ENCODE measurements at regions not wholly inside any gene's neighbourhood (a gene's known extent, or its start where the extent isn't known, plus 50 kb on each side); places are given as distances from the start of the nearest gene placed in this dataset.
A peak's percentile ranks its signal among the peaks of the same experiment; 100 is the strongest.

DNA sequence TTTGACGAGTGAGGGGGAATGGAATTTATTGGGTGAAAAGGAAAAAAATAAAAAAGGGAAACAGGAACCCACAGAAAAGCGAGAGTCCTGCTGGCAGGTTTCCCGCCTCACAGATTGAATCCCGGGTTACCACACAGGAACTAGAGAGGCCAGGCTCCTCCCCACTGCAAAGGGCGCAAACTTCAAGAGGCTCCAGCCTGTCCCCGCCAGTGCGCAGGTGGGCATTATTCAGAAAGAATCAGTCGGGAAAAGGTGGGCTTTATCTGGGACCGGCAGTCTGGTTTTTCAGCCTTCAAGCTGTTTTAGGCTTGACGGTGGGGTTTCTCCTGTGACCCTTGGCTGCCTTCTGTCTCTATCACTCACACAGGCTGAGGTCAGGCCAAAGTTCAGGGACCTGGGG, 1496.8 kb downstream of the RPA4 start:
- no peak for DNase-seq

- no peak for DNase-seq
These were observed 1514.8 kb downstream of the RPA4 start for GRCh38 chrX:98398542-98398941.

DNA sequence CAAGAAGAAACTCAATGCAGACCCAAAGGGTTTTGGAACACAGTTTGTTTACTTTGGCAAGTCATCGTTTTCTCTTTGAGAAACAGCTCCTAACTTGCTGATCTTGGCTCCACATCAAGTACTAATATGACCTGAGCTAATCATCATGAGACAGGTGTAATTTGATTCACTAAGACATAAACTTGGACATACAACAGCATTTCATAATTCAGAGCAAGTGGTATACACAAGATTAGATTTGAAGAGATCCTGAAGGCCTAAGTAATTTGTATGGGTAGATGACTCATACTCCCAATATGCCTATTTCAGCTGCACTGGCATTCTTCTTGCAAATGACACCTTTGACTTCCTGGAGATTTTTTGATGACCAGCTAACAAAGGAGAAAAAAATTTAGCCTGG, 1521.7 kb downstream of the RPA4 start:
- DNase-seq = no peak

GRCh38 chrX:98407584-98407983, 1523.9 kb downstream of the RPA4 start:
- DNase-seq = no peak

- DNase-seq = peak; percentile 45
These were observed 1526.2 kb downstream of the RPA4 start for GRCh38 chrX:98409867-98410266.

- DNase-seq = no peak
These were observed 1528.3 kb downstream of the RPA4 start for GRCh38 chrX:98412058-98412457.

GRCh38 chrX:98422536-98422935, 1538.8 kb downstream of the RPA4 start:
- no peak for DNase-seq

GRCh38 chrX:98432413-98432812, 1548.7 kb downstream of the RPA4 start:
- DNase-seq = no peak

DNA sequence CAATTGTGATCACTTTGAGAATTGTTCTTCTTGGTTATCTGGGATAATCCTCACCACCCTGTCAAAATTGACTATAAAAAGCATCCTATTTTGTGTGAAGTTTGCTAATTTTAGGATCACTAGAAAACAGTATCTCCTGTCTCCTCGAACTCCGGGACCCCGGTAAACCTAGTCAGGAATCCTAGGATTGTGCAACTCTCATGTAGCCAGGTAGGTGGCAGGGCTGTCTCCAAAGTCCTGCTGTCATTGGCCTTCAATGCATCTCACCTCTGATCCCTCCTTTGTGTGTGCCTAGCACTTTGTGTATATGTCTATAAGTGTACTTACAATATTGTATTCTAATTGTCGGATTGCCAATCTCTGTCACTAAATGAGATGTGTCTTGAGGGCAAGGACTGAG, 1564.8 kb downstream of the RPA4 start:
- no peak for DNase-seq

- DNase-seq = no peak
These were observed 1568.7 kb downstream of the RPA4 start for GRCh38 chrX:98452456-98452855.

DNA sequence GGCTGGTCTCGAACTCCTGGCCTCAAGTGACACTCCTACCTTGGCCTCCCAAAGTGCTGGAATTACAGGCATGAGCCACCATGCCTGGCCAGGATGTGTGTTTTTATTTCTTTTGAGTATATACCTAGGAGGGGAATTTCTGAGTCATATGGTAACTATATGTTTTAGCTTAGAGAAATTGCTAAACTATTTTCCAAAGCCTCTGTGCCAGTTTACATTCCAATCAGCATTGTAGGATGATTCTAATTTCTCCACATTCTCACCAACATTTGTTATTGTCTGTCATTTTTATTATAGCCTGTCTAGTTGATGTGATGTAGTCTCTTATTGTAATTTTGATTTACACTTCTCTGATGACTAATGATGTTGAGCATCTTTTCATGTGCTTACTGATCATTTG, 1576.0 kb downstream of the RPA4 start:
- no peak for DNase-seq

DNA sequence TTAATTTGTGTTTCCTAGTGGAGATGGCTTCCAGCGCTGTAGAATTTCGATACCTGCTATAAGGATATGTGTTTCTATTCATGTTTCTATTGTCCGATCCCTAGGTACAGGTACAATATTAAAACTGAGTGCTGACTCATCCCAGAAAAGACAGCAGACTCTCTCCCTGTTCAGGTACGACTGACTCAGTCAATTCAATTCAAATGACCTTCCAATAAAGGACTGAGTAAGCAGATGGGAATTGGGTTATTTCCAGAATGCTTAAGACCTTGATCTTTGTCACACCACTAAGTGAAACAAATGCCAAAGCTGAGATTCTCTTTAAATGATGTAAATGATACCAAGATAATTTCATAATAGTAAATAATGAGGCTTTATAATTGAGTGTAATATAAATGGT, 1596.9 kb downstream of the RPA4 start:
- DNase-seq = no peak

DNA sequence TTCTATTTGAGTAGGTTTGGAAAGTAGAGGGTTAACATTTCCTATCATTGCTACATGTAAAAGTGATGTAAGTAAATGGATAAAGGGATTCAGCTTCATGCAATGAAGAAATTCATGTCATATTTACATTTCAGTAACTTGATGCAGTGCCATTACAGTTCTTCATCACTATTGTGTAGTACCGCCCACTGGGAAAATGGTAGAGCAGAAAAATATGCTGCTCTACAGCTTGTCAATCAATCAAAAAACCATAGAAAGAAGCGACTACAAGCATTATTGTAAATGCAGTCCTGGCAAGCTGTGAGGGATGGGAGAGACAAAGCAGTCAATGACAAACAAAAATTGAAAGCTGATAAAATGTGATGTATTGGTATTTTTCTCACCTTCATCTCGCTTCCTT, 1597.9 kb downstream of the RPA4 start:
- no peak for DNase-seq

GRCh38 chrX:98490670-98491069, 1607.0 kb downstream of the RPA4 start:
- no peak for DNase-seq

- DNase-seq = no peak
These were observed 1617.7 kb downstream of the RPA4 start for GRCh38 chrX:98501426-98501825.

GRCh38 chrX:98506907-98507306, 1623.2 kb downstream of the RPA4 start:
- DNase-seq = no peak

DNA sequence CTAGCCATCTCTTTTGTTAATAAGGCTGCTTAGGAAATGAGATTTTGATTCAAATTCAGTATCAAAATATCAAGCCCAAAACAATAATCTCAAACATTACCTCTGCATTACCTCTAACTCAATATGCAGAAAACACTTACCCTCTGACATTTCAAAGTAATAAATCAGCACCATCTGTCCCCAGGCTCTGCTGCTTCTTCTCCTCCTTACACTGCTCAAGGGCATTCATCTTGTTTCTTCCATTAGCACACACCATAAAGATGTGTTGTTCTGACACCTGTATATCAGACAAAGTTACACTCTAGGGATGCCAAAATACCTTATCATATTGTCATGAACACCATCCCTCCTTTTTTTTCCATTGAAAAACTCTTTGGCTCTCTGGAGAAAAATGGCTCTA, 1630.3 kb downstream of the RPA4 start:
- no peak for DNase-seq

DNA sequence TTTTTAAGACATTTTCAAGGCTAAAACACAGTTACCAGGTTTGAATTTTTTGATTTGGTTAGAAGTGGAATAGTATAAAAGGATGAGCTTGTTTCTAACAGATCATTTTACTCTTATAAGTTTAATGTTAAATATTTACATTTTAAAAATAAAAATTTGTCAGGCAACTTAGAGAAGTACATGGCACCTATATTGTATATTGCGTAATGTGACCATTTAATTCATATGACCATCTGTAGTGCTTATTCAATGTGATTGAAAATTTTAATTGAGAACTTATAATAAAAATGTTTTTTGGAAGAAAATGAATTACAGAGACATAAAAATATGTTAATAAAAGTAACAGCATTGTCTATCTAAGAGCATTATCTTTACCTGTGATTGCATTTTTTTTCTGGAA, 1632.4 kb downstream of the RPA4 start:
- DNase-seq = no peak

DNA sequence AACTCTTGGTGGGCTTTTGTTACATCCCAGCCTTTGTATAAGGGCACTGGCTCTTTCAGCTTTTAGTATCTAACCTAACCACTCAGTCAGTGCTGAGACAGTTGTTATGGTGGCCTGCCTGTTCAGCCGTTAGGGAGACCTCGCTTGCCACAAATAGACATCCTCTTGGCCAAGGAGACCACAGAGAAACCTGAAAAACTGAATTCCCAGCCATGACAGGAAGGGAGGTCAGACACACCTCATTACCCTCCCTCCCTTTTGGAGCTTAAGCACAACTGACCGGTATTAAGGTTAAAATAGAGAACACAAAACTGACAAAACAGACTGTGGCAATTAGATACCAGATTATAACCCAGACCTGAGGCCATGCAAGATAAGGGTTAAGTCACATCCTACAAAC, 1639.3 kb downstream of the RPA4 start:
- DNase-seq = no peak

- no peak for DNase-seq
These were observed 1639.8 kb downstream of the RPA4 start for GRCh38 chrX:98523521-98523920.

DNA sequence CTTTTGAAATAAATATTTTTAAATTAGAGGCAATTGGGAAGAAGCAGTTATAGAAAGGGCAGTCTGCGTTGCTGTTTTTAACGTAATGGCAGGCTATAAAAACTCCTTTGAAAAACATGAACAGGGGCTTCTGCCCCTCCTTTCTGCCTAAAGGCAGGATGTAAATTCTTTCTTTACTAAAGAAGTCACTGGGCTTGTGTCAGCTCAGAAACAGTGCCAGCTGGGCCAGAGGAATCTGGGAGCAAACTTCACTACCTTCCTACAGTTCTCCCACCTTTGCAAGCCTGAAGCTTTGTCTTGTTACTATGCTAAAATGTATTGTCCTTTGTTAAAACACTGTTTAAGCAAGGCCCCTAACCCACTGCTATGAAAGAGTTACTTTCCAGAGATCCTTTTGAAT, 1664.8 kb downstream of the RPA4 start:
- DNase-seq = no peak

DNA sequence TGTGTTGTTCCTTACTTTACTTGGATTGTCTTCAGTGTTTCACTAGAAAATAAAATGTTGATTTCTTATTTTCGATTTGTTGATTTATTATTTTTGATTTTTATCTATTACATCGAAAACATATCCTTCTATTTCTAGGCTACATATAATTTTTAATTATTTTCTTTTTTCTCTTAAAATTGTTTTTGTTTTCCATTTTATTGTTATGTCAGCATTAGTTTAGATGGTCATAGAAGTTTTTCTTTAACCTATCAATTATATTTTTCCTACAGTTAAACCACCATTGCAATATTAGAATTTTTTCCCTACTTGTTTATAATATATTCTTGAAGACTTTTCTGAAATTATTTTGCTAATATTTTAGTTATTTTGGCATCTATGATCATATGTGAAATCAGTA, 1685.1 kb downstream of the RPA4 start:
- no peak for DNase-seq

DNA sequence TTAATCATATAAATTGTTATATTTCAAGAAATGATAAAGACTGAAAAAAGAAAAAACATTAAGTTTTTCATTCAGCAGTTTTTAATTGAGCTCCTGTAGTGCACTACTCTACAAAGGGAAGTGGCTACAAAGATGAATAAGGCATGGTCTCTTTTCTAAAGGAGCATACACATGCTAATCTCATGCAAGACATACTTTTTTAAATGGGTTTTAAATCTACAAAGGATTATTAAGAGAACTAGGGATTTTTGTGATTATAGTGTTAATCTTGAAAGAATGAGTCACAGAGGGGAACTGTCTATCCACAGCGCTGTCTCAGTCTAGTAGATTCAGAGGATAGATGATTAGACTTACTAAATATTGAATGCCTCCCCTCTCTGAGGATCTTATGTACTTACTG, 1722.2 kb downstream of the RPA4 start:
- no peak for DNase-seq

DNA sequence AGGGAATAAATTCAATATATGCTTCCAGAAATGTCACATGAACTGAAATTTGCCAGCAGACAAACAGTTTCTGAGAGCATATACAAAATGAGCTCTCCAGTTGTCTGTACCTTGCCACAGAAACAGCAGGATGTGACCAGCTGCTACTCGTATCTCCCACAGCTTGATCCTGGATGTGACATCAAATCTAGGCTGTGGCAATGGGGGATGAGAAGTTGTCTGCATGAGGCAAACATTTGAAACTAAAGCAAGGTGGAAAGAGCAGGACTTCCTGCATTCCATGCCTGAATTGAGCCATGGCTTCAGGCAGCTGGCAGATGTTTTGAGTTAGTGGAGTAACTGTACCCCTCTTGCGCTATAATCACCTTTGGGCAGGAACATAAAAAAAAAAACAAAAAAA, 1724.0 kb downstream of the RPA4 start:
- no peak for DNase-seq

- DNase-seq = no peak
These were observed 1743.9 kb downstream of the RPA4 start for GRCh38 chrX:98627645-98628044.

DNA sequence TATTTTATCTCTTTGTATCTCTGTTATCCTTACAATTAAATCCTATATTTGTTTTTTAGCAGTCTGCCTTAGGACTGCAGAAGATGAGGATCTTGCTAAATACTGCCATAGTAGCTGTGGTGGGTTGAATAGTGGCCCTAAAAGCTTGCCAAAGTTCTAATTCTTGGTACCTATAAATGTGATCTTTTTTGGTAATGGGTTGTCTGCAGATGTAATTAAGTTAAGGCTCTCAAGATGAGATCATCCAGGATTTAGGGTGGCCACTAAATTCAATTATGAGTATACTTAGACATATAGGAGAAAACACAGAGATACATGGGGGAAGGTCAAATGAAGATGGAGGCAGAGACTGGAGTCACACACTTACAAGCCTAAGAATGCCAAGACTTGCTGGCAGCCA, 1753.7 kb downstream of the RPA4 start:
- DNase-seq = no peak
